ENCODE measurements at regions not wholly inside any gene's neighbourhood (a gene's known extent, or its start where the extent isn't known, plus 50 kb on each side); places are given as distances from the start of the nearest gene placed in this dataset.

DNA sequence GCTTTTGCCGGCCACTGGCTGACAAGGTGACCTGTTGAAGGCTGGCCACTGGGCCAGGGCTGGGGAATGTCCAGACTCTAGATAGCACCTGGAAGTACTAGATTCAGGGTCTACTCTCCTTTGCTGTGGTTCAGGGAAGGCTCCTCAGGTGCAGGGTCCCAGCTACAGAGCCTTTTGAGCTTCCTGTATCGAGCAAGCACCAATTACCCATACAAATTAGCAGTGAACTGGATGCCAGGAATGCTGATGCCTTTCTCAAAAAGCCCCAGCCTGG, 213.4 kb downstream of the CYP26B1 start:
- Mint-ChIP-seq H3K9me3 (ENCODE audit: low read depth, unreplicated experiment) (no peaks in the 10 kb centered on the region), H3K27ac (ENCODE audit: unreplicated experiment) (no peak overlapping the region), H3K4me1 (ENCODE audit: low read depth, unreplicated experiment) (no peaks in the 10 kb centered on the region), H3K4me3 (ENCODE audit: low read depth, unreplicated experiment) (no peak overlapping the region), H3K36me3 (ENCODE audit: insufficient read depth, unreplicated experiment) (no peaks in the 10 kb centered on the region), H3K27me3 (ENCODE audit: unreplicated experiment) (peaks cover 31% of the 10 kb centered on the region)
- no peak for DNase-seq
- TF ChIP-seq, protein P1, sequence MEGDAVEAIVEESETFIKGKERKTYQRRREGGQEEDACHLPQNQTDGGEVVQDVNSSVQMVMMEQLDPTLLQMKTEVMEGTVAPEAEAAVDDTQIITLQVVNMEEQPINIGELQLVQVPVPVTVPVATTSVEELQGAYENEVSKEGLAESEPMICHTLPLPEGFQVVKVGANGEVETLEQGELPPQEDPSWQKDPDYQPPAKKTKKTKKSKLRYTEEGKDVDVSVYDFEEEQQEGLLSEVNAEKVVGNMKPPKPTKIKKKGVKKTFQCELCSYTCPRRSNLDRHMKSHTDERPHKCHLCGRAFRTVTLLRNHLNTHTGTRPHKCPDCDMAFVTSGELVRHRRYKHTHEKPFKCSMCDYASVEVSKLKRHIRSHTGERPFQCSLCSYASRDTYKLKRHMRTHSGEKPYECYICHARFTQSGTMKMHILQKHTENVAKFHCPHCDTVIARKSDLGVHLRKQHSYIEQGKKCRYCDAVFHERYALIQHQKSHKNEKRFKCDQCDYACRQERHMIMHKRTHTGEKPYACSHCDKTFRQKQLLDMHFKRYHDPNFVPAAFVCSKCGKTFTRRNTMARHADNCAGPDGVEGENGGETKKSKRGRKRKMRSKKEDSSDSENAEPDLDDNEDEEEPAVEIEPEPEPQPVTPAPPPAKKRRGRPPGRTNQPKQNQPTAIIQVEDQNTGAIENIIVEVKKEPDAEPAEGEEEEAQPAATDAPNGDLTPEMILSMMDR (IDR thresholded peaks at IDR 0.05; ENCODE audit: unreplicated experiment), result no peak
- intact Hi-C loops (cut with micrococcal nuclease; ENCODE audit: unreplicated experiment), result no loop called here
- BruUV-seq (replicated peaks), result no TSS peak
- CTCF ChIA-PET, result interaction anchor here (0.8 to 2.0 kb wide), 3 partner anchors 181 to 216 kb away, joined by 3 to 19 read pairs (median 6); no protein-coding TSS in a partner anchor

DNA sequence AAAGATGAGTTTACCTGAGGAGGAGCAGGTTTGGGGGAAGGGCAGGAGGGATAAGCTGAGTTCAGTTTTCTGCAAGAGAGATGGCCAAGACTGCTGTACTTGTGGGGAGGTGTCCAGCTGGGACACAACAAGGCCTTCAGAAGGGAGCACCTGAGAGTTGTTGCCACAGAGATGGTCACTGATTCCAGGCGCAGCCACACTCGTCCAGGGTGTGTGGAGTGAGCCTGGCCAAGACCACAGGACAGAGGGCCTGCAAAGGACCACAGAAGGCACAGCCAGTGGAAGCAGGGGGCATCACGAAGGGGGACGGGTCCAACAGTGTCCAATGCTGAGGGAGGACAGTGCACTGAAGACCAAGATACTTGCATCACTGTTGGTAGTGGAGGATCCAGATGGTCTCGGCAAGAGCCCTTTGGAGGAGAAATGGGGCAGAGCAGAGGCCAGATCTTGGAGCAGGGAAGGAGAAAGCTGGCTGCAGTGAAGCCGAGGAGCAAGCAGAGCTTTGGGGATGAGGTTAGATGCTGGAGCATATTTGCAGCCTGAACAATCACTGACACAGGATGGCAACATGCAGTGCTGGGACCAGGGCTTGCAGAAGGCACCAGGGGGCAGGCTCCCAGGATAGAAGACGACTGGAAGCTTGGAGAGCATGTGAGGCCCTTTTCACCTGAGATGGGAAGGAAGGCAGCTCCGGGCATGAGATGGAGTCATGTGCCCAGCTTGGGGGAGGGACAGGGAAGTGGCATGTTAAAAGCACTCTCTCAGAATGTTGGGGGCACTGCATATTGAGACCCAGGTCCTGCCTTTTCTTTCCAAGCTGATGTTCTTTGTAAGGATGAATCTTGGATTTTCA, 214.0 kb downstream of the CYP26B1 start:
- peaks cover 25% of the 10 kb centered on the region for H3K27me3 Mint-ChIP-seq (ENCODE audit: unreplicated experiment)
- DNase-seq, result peak; percentile 43

DNA sequence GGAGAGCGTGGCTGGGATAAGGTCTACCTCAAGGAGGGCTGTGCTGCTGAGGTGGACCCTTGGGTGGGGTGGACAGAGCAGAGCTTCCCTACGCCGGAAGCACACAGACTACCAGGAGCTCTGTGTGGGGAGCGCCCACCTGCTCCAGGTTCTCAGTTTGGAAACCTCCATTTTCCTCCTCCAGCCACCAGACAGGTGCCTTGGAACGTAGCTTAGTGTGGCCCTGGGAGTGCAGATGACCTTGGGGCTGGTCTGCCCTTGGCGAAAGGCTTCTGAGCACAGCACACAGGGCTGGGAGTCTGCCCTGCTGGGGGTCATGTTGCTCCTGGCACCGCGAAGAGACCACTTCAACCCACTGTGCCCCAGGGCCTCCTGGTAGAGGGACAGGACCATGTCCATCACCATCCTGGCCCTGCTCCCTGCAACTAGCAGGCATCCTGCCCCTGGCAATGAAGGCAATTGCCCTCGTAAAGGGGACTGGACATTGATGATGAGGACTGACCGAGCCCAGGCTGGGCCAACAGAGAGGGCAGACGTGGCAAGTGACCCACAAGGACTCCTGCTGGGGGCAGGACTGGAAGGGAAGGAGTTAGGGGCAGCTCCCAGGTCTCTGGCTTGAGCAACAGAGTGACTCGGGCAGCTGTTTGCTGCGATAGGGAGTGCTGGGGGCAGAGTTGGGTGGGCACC, 214.7 kb downstream of the CYP26B1 start:
- Mint-ChIP-seq H3K4me3 (ENCODE audit: low read depth, unreplicated experiment) (no peak overlapping the region), H3K4me1 (ENCODE audit: low read depth, unreplicated experiment) (no peaks in the 10 kb centered on the region), H3K27me3 (ENCODE audit: unreplicated experiment) (peaks cover 19% of the 10 kb centered on the region), H3K36me3 (ENCODE audit: insufficient read depth, unreplicated experiment) (no peaks in the 10 kb centered on the region), H3K9me3 (ENCODE audit: low read depth, unreplicated experiment) (no peaks in the 10 kb centered on the region), H3K27ac (ENCODE audit: unreplicated experiment) (no peak overlapping the region)
- DNase-seq, result no peak
- CTCF ChIA-PET, result interaction anchor here (1.0 to 2.0 kb wide), 2 partner anchors 217 kb away, joined by 3 to 19 read pairs; no protein-coding TSS in a partner anchor
- TF ChIP-seq, protein P1 (IDR thresholded peaks at IDR 0.05; ENCODE audit: unreplicated experiment), result no peak
- BruUV-seq (replicated peaks), result no TSS peak
- intact Hi-C loops (cut with micrococcal nuclease; ENCODE audit: unreplicated experiment), result no loop called here

More for the DNA sequence above, 214.0 kb downstream of the CYP26B1 start:
- intact Hi-C loops (cut with micrococcal nuclease; ENCODE audit: unreplicated experiment), result no loop called here
- Mint-ChIP-seq H3K27ac (ENCODE audit: unreplicated experiment) (no peak overlapping the region), H3K4me3 (ENCODE audit: low read depth, unreplicated experiment) (no peak overlapping the region), H3K36me3 (ENCODE audit: insufficient read depth, unreplicated experiment) (no peaks in the 10 kb centered on the region), H3K9me3 (ENCODE audit: low read depth, unreplicated experiment) (no peaks in the 10 kb centered on the region), H3K4me1 (ENCODE audit: low read depth, unreplicated experiment) (no peaks in the 10 kb centered on the region)
- no TSS peak for BruUV-seq (replicated peaks)
- TF ChIP-seq, protein P1 (IDR thresholded peaks at IDR 0.05; ENCODE audit: unreplicated experiment), result no peak
- CTCF ChIA-PET, result interaction anchor here (0.8 to 2.0 kb wide), 3 partner anchors 182 to 217 kb away, joined by 3 to 19 read pairs (median 6); no protein-coding TSS in a partner anchor

DNA sequence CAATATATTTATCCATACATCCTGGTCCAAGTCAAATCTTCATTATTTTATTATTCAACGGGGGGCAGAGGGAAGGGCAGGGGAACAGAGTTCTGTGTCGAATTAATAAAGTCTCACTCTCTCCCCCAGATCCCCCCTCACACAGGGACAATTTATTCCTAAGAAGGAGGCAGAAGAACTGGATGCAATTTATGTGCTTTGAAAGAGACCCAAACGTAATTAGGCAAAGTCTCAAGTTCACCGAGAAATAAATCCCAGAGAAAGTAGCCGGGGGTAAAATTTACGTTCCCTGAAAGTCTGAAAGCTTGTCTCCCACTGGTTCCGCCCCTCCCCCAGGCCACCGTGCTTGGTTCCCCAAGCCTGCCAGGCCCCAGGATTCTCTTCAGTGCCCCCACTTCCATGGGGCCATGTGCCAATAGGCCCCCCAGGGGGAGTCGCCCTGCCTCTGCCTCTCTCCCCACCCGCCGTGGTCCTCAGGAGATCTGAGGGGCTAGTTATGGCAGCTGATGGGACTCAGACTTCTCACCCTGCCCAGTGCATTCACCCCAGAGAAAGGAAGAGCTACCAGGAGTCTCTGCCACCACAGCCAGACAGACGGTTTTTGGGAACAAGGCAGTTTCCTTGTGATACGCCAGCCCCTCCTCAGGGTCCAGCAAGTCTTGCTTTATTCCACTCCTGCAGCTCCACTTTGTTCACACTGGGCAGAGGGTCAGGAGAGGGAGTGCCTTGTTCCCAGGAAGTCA, 215.5 kb downstream of the CYP26B1 start:
- Mint-ChIP-seq H3K27me3 (ENCODE audit: unreplicated experiment) (peaks cover 19% of the 10 kb centered on the region), H3K9me3 (ENCODE audit: low read depth, unreplicated experiment) (no peaks in the 10 kb centered on the region), H3K4me1 (ENCODE audit: low read depth, unreplicated experiment) (no peaks in the 10 kb centered on the region), H3K36me3 (ENCODE audit: insufficient read depth, unreplicated experiment) (no peaks in the 10 kb centered on the region), H3K27ac (ENCODE audit: unreplicated experiment) (no peak overlapping the region), H3K4me3 (ENCODE audit: low read depth, unreplicated experiment) (no peak overlapping the region)
- BruUV-seq (replicated peaks), result no TSS peak
- CTCF ChIA-PET, result interaction anchor here (0.6 to 1.0 kb wide), 2 partner anchors 218 to 1712 kb away, joined by 3 to 5 read pairs; no protein-coding TSS in a partner anchor
- intact Hi-C loops (cut with micrococcal nuclease; ENCODE audit: unreplicated experiment), result no loop called here
- TF ChIP-seq, protein P1 (IDR thresholded peaks at IDR 0.05; ENCODE audit: unreplicated experiment), result no peak
- DNase-seq, result no peak

Measured in Calu3 (cell line).